ENCODE measurements at regions not wholly inside any gene's neighbourhood (a gene's known extent, or its start where the extent isn't known, plus 50 kb on each side); places are given as distances from the start of the nearest gene placed in this dataset.

DNA sequence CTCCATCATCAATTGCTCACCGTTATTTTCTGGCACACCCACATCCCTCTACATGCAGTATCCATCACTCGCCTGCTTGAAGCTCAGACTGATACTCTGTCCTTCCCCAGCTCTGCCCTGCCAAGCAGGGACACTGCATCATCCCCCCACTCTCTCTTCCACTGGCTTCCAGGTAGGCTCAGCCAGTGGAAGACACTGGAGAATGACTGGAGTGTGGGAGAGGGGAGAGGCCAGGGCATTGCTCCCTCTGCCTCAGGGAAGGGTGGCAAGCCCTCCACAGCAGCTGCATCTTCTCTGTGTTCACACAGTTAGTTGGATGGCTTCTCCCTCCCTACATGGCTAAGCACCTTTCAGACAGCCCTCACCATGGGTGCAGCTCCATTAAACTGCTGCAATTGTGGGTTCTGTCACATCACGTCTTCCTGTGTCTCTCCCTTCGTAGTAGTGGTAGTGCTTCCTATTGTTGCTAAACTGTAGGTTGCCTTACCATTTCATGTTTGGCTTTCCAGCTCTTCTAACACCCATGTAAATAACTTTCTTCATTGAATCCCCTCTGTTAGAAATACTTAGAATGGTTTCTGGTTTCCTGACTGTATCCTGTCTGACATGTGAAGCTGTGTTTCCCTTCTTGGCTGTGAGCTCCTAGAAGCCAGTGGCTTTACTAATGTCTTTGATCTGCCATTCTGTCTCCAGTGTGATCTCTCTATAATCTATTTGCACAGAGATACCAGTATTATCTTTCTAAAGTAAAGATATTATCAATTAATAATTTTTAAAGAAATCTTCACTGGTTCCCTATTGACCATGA, 483.7 kb upstream of the LRRN3 start:
- ATAC-seq: no peak
- TF ChIP-seq, protein P1, sequence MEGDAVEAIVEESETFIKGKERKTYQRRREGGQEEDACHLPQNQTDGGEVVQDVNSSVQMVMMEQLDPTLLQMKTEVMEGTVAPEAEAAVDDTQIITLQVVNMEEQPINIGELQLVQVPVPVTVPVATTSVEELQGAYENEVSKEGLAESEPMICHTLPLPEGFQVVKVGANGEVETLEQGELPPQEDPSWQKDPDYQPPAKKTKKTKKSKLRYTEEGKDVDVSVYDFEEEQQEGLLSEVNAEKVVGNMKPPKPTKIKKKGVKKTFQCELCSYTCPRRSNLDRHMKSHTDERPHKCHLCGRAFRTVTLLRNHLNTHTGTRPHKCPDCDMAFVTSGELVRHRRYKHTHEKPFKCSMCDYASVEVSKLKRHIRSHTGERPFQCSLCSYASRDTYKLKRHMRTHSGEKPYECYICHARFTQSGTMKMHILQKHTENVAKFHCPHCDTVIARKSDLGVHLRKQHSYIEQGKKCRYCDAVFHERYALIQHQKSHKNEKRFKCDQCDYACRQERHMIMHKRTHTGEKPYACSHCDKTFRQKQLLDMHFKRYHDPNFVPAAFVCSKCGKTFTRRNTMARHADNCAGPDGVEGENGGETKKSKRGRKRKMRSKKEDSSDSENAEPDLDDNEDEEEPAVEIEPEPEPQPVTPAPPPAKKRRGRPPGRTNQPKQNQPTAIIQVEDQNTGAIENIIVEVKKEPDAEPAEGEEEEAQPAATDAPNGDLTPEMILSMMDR (IDR thresholded peaks at IDR 0.05): no peak
- no peak for TF ChIP-seq POLR2A (IDR thresholded peaks at IDR 0.05)
- no peak overlapping the region for H3K4me3 ChIP-seq
- intact Hi-C loops (cut with DNase I): no loop called here
- H3K36me3 ChIP-seq: no peaks in the 10 kb centered on the region
- H3K9me3 ChIP-seq: no peaks in the 10 kb centered on the region
- DNase-seq: no peak
- H3K27ac ChIP-seq: no peak overlapping the region
- no peaks in the 10 kb centered on the region for H3K27me3 ChIP-seq
- WGBS (ENCODE audit: insufficient coverage, low coverage, low lambda C conversion rate, missing lambda C conversion rate): 91% methylated on average over 4 of the region's 4 CpGs
- no peaks in the 10 kb centered on the region for H3K4me1 ChIP-seq

GRCh38 chr7:110609336-110609735, 481.6 kb upstream of the LRRN3 start:
- TF ChIP-seq, protein P1 (IDR thresholded peaks at IDR 0.05): no peak
- no peak for TF ChIP-seq POLR2A (IDR thresholded peaks at IDR 0.05)
- no peak overlapping the region for H3K27ac ChIP-seq

DNA sequence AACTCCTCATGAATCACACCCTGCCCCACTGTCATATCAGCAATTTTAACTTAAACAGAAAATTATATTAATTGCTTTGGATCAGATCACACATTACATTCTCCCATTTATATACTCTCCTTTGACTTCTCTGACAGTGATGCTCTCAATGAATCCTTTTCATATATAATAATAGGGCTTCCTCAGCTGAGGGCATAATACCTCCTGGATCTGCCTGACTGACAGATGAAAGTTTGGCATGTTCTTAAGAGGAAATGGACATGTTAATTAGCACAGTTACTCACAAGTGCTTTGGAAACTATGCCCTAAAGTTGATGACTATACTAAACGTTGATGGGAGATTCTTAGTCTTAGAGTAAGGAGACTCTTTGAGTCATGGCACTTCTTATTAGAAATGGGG, 478.2 kb upstream of the LRRN3 start:
- Histone ChIP-seq H3K4me3 (no peak overlapping the region), H3K9me3 (no peaks in the 10 kb centered on the region), H3K4me1 (no peaks in the 10 kb centered on the region), H3K27ac (no peak overlapping the region), H3K27me3 (no peaks in the 10 kb centered on the region), H3K36me3 (no peaks in the 10 kb centered on the region)
- ATAC-seq: no peak
- intact Hi-C loops (cut with DNase I): no loop called here
- 42% methylated on average over 1 of the region's 1 CpG for WGBS (ENCODE audit: insufficient coverage, low coverage, low lambda C conversion rate, missing lambda C conversion rate)
- no peak for TF ChIP-seq POLR2A (IDR thresholded peaks at IDR 0.05)
- TF ChIP-seq, protein P1 (IDR thresholded peaks at IDR 0.05): no peak
- no peak for DNase-seq

More at GRCh38 chr7:110609336-110609735, 481.6 kb upstream of the LRRN3 start:
- ATAC-seq (no peak), DNase-seq (no peak)
- intact Hi-C loops (cut with DNase I): no loop called here
- Histone ChIP-seq H3K27me3 (no peaks in the 10 kb centered on the region), H3K36me3 (no peaks in the 10 kb centered on the region), H3K4me3 (no peak overlapping the region), H3K4me1 (no peaks in the 10 kb centered on the region), H3K9me3 (no peaks in the 10 kb centered on the region)

Data from right lobe of liver (tissue), 6 donors.